ENCODE measurements at regions not wholly inside any gene's neighbourhood (a gene's known extent, or its start where the extent isn't known, plus 50 kb on each side); places are given as distances from the start of the nearest gene placed in this dataset.
"Not testable (repeated sequence)": the region's sequence is repeated elsewhere in the genome, so short reads cannot be mapped to it uniquely, and the experiment has no call there.

DNA sequence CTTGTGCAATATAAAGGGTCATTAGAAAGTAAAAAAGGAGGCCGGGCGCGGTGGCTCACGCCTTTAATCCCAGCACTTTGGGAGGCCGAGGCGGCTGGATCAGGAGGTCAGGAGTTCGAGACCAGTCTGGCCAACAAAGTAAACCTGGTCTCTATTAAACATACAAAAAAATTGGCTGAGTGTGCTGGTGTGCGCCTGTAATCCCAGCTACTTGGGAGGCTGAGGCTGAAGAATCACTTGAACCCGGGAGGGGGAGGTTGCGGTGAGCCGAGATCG lies 102.8 kb upstream of the TMPRSS2 start:
- TF ChIP-seq, protein P1, sequence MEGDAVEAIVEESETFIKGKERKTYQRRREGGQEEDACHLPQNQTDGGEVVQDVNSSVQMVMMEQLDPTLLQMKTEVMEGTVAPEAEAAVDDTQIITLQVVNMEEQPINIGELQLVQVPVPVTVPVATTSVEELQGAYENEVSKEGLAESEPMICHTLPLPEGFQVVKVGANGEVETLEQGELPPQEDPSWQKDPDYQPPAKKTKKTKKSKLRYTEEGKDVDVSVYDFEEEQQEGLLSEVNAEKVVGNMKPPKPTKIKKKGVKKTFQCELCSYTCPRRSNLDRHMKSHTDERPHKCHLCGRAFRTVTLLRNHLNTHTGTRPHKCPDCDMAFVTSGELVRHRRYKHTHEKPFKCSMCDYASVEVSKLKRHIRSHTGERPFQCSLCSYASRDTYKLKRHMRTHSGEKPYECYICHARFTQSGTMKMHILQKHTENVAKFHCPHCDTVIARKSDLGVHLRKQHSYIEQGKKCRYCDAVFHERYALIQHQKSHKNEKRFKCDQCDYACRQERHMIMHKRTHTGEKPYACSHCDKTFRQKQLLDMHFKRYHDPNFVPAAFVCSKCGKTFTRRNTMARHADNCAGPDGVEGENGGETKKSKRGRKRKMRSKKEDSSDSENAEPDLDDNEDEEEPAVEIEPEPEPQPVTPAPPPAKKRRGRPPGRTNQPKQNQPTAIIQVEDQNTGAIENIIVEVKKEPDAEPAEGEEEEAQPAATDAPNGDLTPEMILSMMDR (IDR thresholded peaks at IDR 0.05): not testable (repeated sequence)
- not testable (repeated sequence) for TF ChIP-seq POLR2A (IDR thresholded peaks at IDR 0.05)

All from thyroid gland (tissue), 4 donors.